Esophagus muscularis mucosa (tissue), 4 donors: ENCODE measurements at regions not wholly inside any gene's neighbourhood (a gene's known extent, or its start where the extent isn't known, plus 50 kb on each side); places are given as distances from the start of the nearest gene placed in this dataset.

Source experiments
- EP300 ChIP-seq: sonication (generic); formaldehyde crosslinking; IDR thresholded peaks from one replicate; pipeline ENCODE4 v1.6.1; 2017; ENCODE audit warnings: antibody characterized with exemption
- POLR2A ChIP-seq: fragments of 450-650 bp; IDR thresholded peaks from one replicate; pipeline ENCODE4 v1.6.1; 2017; ENCODE audit warnings: antibody characterized with exemption, moderate library complexity, mild to moderate bottlenecking, low read depth
- POLR2AphosphoS5 ChIP-seq, 2 donors: sonication (generic); formaldehyde crosslinking; IDR thresholded peaks; one replicate each; pipeline ENCODE4 v1.6.1; 2017; ENCODE audit warnings: antibody characterized with exemption in 2 of 2
- TF ChIP-seq, protein P1 (sequence below), 3 experiments: fragments of 200-600 bp in 2 of 3; fragments of 450-650 bp in 1 of 3; sonication (generic) in 2 of 3; IDR thresholded peaks; one replicate each; pipeline ENCODE4 v1.5.1; 2017 to 2019; ENCODE audit warnings: antibody characterized with exemption in 3 of 3, mild to moderate bottlenecking in 2 of 3, moderate library complexity in 1 of 3

DNA sequence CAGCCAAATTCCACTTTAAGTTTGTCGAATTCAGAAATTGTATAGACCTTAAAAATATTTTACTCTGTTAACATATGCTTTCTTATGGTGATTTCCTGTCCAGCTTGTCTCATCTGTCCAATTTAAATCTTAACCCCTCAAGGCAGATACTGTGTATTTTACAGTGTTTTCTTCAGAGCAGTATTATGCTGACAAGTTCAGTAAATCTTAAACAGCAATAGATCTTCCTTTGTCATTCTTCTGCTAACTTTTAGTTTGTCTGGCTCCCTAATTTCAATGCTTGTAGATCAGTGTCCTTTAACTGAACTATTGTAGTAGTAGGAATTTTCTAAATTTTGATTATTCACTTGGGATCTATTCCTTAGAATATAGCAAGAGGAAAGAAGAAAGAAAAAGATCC is 52.8 kb upstream of the MEIS1 start:
- TF ChIP-seq, protein P1, sequence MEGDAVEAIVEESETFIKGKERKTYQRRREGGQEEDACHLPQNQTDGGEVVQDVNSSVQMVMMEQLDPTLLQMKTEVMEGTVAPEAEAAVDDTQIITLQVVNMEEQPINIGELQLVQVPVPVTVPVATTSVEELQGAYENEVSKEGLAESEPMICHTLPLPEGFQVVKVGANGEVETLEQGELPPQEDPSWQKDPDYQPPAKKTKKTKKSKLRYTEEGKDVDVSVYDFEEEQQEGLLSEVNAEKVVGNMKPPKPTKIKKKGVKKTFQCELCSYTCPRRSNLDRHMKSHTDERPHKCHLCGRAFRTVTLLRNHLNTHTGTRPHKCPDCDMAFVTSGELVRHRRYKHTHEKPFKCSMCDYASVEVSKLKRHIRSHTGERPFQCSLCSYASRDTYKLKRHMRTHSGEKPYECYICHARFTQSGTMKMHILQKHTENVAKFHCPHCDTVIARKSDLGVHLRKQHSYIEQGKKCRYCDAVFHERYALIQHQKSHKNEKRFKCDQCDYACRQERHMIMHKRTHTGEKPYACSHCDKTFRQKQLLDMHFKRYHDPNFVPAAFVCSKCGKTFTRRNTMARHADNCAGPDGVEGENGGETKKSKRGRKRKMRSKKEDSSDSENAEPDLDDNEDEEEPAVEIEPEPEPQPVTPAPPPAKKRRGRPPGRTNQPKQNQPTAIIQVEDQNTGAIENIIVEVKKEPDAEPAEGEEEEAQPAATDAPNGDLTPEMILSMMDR (IDR thresholded peaks at IDR 0.05): no peak
- TF ChIP-seq POLR2AphosphoS5 (IDR thresholded peaks at IDR 0.05): no peak
- no peak for TF ChIP-seq POLR2A
- TF ChIP-seq EP300: no peak
